RWPE1 (cell line): ENCODE measurements at regions not wholly inside any gene's neighbourhood (a gene's known extent, or its start where the extent isn't known, plus 50 kb on each side); places are given as distances from the start of the nearest gene placed in this dataset.

Source experiments
- CTCF ChIA-PET: fragments of 350-600 bp; sonication (Branson Sonifier 250); formaldehyde crosslinking; extraction: SDS; loops from one replicate; lab custom pipeline; 2021; lab: Yijun Ruan, JAX
- POLR2A ChIA-PET: fragments of 400-600 bp; formaldehyde crosslinking; extraction: SDS; loops from one replicate; lab custom pipeline; 2020; ENCODE audit warnings: antibody characterized with exemption; ENCODE audit not compliant: low non-redundant PET; lab: Yijun Ruan, JAX
- DNase-seq: peaks from one replicate; pipeline ENCODE4 v3.0.0; 2012; ENCODE audit warnings: low spot score
- H3K27ac ChIP-seq: fragments of 450-650 bp; 2 replicates; pipeline ENCODE4 v1.5.1; 2017
- CTCF ChIP-seq: fragments of 450-650 bp; conservative IDR thresholded peaks from 2 replicates; pipeline ENCODE4 v1.5.1; 2017; ENCODE audit warnings: low read depth, mild to moderate bottlenecking

- no peak for DNase-seq
- POLR2A ChIA-PET = no interaction called here
- TF ChIP-seq CTCF = no peak
- no peak overlapping the region for H3K27ac ChIP-seq
- CTCF ChIA-PET = interaction anchor here (0.6 kb wide), 1 partner anchor 49 kb away, joined by 4 read pairs; no protein-coding TSS in a partner anchor
These were observed 261.5 kb upstream of the KLF14 start for GRCh38 chr7:130995252-130996081.

- peak overlapping the region; percentile 77 for H3K27ac ChIP-seq
- ChIA-PET POLR2A (no interaction called here), CTCF (interaction anchor here (0.6 kb wide), 1 partner anchor 39 kb away, joined by 3 read pairs; no protein-coding TSS in a partner anchor)
These were observed 262.3 kb upstream of the KLF14 start for GRCh38 chr7:130996205-130996832.

GRCh38 chr7:130996833-130997231 lies 262.8 kb upstream of the KLF14 start:
- no peak for DNase-seq
- POLR2A ChIA-PET = no interaction called here
- no peak for TF ChIP-seq CTCF
- CTCF ChIA-PET = interaction anchor here (0.6 kb wide), 1 partner anchor 39 kb away, joined by 3 read pairs; no protein-coding TSS in a partner anchor
- H3K27ac ChIP-seq = peak overlapping the region; percentile 77

More at GRCh38 chr7:130996205-130996832, 262.3 kb upstream of the KLF14 start:
- TF ChIP-seq CTCF = no peak
- no peak for DNase-seq

- ChIA-PET POLR2A (no interaction called here), CTCF (interaction anchor here (1.1 kb wide), 1 partner anchor 14 kb away, joined by 4 read pairs; no protein-coding TSS in a partner anchor)
- H3K27ac ChIP-seq = peak overlapping the region; percentile 69
- DNase-seq = no peak
- TF ChIP-seq CTCF = no peak
These were observed 265.1 kb upstream of the KLF14 start for GRCh38 chr7:130998993-130999602.

GRCh38 chr7:130999926-131000325 lies 265.9 kb upstream of the KLF14 start:
- CTCF ChIA-PET = interaction anchor here (0.6 kb wide), 1 partner anchor 40 kb away, joined by 6 read pairs; no protein-coding TSS in a partner anchor
- POLR2A ChIA-PET = no interaction called here
- H3K27ac ChIP-seq = no peak overlapping the region
- no peak for TF ChIP-seq CTCF
- no peak for DNase-seq

GRCh38 chr7:131000389-131000788 lies 266.4 kb upstream of the KLF14 start:
- H3K27ac ChIP-seq = no peak overlapping the region
- no peak for DNase-seq
- no peak for TF ChIP-seq CTCF
- ChIA-PET POLR2A (no interaction called here), CTCF (interaction anchor here (0.6 kb wide), 1 partner anchor 40 kb away, joined by 6 read pairs; no protein-coding TSS in a partner anchor)
